ENCODE measurements at regions not wholly inside any gene's neighbourhood (a gene's known extent, or its start where the extent isn't known, plus 50 kb on each side); places are given as distances from the start of the nearest gene placed in this dataset.

GRCh38 chr11:45369313-45369712 is 83.2 kb upstream of the SYT13 start:
- no peak for TF ChIP-seq IRF2 (CRISPR knock-in tag; IDR thresholded peaks at IDR 0.05; ENCODE audit: borderline replicate concordance, low read depth)
- TF ChIP-seq, protein P1, sequence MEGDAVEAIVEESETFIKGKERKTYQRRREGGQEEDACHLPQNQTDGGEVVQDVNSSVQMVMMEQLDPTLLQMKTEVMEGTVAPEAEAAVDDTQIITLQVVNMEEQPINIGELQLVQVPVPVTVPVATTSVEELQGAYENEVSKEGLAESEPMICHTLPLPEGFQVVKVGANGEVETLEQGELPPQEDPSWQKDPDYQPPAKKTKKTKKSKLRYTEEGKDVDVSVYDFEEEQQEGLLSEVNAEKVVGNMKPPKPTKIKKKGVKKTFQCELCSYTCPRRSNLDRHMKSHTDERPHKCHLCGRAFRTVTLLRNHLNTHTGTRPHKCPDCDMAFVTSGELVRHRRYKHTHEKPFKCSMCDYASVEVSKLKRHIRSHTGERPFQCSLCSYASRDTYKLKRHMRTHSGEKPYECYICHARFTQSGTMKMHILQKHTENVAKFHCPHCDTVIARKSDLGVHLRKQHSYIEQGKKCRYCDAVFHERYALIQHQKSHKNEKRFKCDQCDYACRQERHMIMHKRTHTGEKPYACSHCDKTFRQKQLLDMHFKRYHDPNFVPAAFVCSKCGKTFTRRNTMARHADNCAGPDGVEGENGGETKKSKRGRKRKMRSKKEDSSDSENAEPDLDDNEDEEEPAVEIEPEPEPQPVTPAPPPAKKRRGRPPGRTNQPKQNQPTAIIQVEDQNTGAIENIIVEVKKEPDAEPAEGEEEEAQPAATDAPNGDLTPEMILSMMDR (IDR thresholded peaks at IDR 0.05): no peak
- TF ChIP-seq ZNF317 (CRISPR knock-in tag; IDR thresholded peaks at IDR 0.05; ENCODE audit: borderline replicate concordance, low read depth): no peak
- TF ChIP-seq, protein P2, sequence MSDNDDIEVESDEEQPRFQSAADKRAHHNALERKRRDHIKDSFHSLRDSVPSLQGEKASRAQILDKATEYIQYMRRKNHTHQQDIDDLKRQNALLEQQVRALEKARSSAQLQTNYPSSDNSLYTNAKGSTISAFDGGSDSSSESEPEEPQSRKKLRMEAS (CRISPR knock-in tag; IDR thresholded peaks at IDR 0.05): no peak
